GM12878 (cell line): ENCODE measurements at regions not wholly inside any gene's neighbourhood (a gene's known extent, or its start where the extent isn't known, plus 50 kb on each side); places are given as distances from the start of the nearest gene placed in this dataset.

ENCODE experiments used
- ATAC-seq: fragments of 200-7000 bp; cut with Tn5 transposase; 3 replicates; pipeline ENCODE4 v1.9.1; 2020; ENCODE audit warnings: mild to moderate bottlenecking, moderate library complexity
- BruUV-seq: library from RNA; stranded (reverse); fragments of 400-500 nt; replicated peaks from 2 replicates; lab custom pipeline; 2021; lab: Mats Ljungman, UMichigan
- CTCF ChIA-PET: fragments of 300-600 bp; sonication (Branson Sonifier 250); formaldehyde crosslinking; extraction: SDS; loops from one replicate; lab custom pipeline; 2021; ENCODE audit warnings: inconsistent platforms; lab: Yijun Ruan, JAX
- POLR2A ChIA-PET: fragments of 350-600 bp; formaldehyde crosslinking; extraction: SDS; loops from one replicate; lab custom pipeline; 2021; ENCODE audit warnings: inconsistent platforms; lab: Charles Lee
- RAD21 ChIA-PET: fragments of 300-600 bp; sonication (Branson Sonifier 250); formaldehyde crosslinking; loops from one replicate; lab custom pipeline; 2023; ENCODE audit warnings: antibody characterized with exemption; ENCODE audit not compliant: unreplicated experiment; lab: Charles Lee
- SMC1A ChIA-PET: fragments of 300-600 bp; sonication (Branson Sonifier 250); formaldehyde crosslinking; loops from one replicate; lab custom pipeline; 2023; ENCODE audit not compliant: unreplicated experiment, uncharacterized antibody; lab: Charles Lee
- DNase-seq: peaks from one replicate; pipeline ENCODE4 v3.0.0-alpha.2; 2011; ENCODE audit warnings: low read depth, low spot score
- FAIRE-seq: peaks from 3 replicates; lab custom pipeline; 2011; peaks lifted over from hg19 to GRCh38; lab: Jason Lieb, UNC
- H2AFZ ChIP-seq: 2 replicates; pipeline ENCODE4 v1.6.0; 2011; ENCODE audit warnings: low read depth, low read length, control low read depth; ENCODE audit not compliant: control insufficient read depth
- H3K27ac ChIP-seq: 2 replicates; pipeline ENCODE4 v1.5.1; 2011; ENCODE audit warnings: control low read depth; ENCODE audit not compliant: control insufficient read depth, insufficient read depth
- H3K27me3 ChIP-seq, 2 experiments: replicated peaks in 1 of 2; 2 replicates each; pipeline versions ENCODE4 v1.6.0 to v1.6.1; 2011; ENCODE audit warnings: low read length in 1 of 2; ENCODE audit not compliant: control insufficient read depth in 2 of 2, insufficient read depth in 2 of 2
- H3K36me3 ChIP-seq, 2 experiments: 2 replicates each; pipeline ENCODE4 v1.5.1; 2011; ENCODE audit warnings: low read length in 1 of 2; ENCODE audit not compliant: control insufficient read depth in 2 of 2, insufficient read depth in 2 of 2
- H3K4me1 ChIP-seq: 2 replicates; pipeline ENCODE4 v1.6.1; 2011; ENCODE audit warnings: mild to moderate bottlenecking, low read length, moderate library complexity, mixed read lengths; ENCODE audit not compliant: control insufficient read depth, insufficient read depth
- H3K4me2 ChIP-seq: 2 replicates; pipeline ENCODE4 v1.6.0; 2011; ENCODE audit warnings: control low read depth; ENCODE audit not compliant: control insufficient read depth, insufficient read depth
- H3K4me3 ChIP-seq: fragments of 200-600 bp; sonication (generic); 2 replicates; pipeline ENCODE4 v1.5.1; 2016
- H3K79me2 ChIP-seq: 2 replicates; pipeline ENCODE4 v1.6.0; 2011; ENCODE audit warnings: low read length; ENCODE audit not compliant: control insufficient read depth, insufficient read depth
- H3K9ac ChIP-seq: 2 replicates; pipeline ENCODE4 v1.8.0; 2011; ENCODE audit warnings: low read length, control low read depth, mixed read lengths; ENCODE audit not compliant: control insufficient read depth, insufficient read depth
- H3K9me3 ChIP-seq: replicated peaks from 3 replicates; pipeline ENCODE4 v1.5.1; 2011; ENCODE audit warnings: mild to moderate bottlenecking, low read length; ENCODE audit not compliant: control insufficient read depth, insufficient read depth
- H4K20me1 ChIP-seq: 2 replicates; pipeline ENCODE4 v1.6.0; 2011; ENCODE audit not compliant: control insufficient read depth, insufficient read depth
- CUX1 ChIP-seq: IDR thresholded peaks from 2 replicates; pipeline ENCODE4 v1.6.1; 2012; ENCODE audit warnings: improper control_type of control experiment, low read depth, low read length; ENCODE audit not compliant: insufficient replicate concordance
- HDAC2 ChIP-seq: fragments of 200-600 bp; sonication (generic); IDR thresholded peaks from 2 replicates; pipeline ENCODE4 v1.6.1; 2017
- NFIC ChIP-seq: IDR thresholded peaks from 2 replicates; pipeline ENCODE4 v1.6.1; 2012; ENCODE audit warnings: low read depth, mild to moderate bottlenecking, inconsistent platforms, low read length, moderate library complexity
- NFYA ChIP-seq: IDR thresholded peaks from 2 replicates; pipeline ENCODE4 v1.6.1; 2011; ENCODE audit warnings: low read depth, mild to moderate bottlenecking, low read length, improper control_type of control experiment, borderline replicate concordance
- NKRF ChIP-seq: fragments of 450-650 bp; conservative IDR thresholded peaks from 2 replicates; pipeline ENCODE4 v1.6.1; 2017; ENCODE audit warnings: mild to moderate bottlenecking, moderate library complexity
- ZBTB4 ChIP-seq: fragments of 450-650 bp; formaldehyde crosslinking; IDR thresholded peaks from 2 replicates; pipeline ENCODE4 v1.4.0; 2022; ENCODE audit warnings: mild to moderate bottlenecking, moderate library complexity
- in situ Hi-C: fragments of 300-500 bp; cut with MboI; formaldehyde crosslinking; loops from 9 replicates; pipeline ENCODE4 v1.14.3; 2018; ENCODE audit warnings: mixed read lengths
- intact Hi-C: fragments of 100-400 bp; cut with micrococcal nuclease; formaldehyde crosslinking; loops from one replicate; pipeline ENCODE4 v1.14.2; 2022; ENCODE audit not compliant: unreplicated experiment

- TF ChIP-seq NKRF (no peak), NFIC (no peak), CUX1 (no peak), HDAC2 (no peak), NFYA (no peak), ZBTB4 (CRISPR knock-in tag) (no peak)
- 0 out of 2 replicates have a peak, but pooled peaks cover 3% of the 10 kb centered on the region for H4K20me1 ChIP-seq
- no peak overlapping the region for H2AFZ ChIP-seq
- no peak for ATAC-seq
- H3K27ac ChIP-seq, result no peak overlapping the region
- no peaks in the 10 kb centered on the region for H3K9me3 ChIP-seq
- in situ Hi-C loops, result no loop called here
- H3K79me2 ChIP-seq, result no peaks in the 10 kb centered on the region
- CTCF ChIA-PET, result no interaction called here
- no peak overlapping the region for H3K4me2 ChIP-seq
- no peaks in the 10 kb centered on the region; a peak in 1 of 4 replicates for H3K27me3 ChIP-seq
- H3K4me1 ChIP-seq, result no peaks in the 10 kb centered on the region
- intact Hi-C loops, result no loop called here
- no peak overlapping the region for H3K9ac ChIP-seq
- FAIRE-seq, result no peak
- DNase-seq, result no peak
- SMC1A ChIA-PET, result interaction anchor here (0.6 to 1.4 kb wide), 3 partner anchors 17 to 421 kb away, joined by 3 to 4 read pairs (median 4); no protein-coding TSS in a partner anchor
- no peak overlapping the region for H3K4me3 ChIP-seq
- H3K36me3 ChIP-seq, result no peaks in the 10 kb centered on the region
- RAD21 ChIA-PET, result interaction anchor here (0.8 kb wide), 1 partner anchor 57 kb away, joined by 4 read pairs; no protein-coding TSS in a partner anchor
- BruUV-seq, result no TSS peak
- POLR2A ChIA-PET, result interaction anchor here (0.7 kb wide), 1 partner anchor 175 kb away, joined by 3 read pairs; no protein-coding TSS in a partner anchor
Measured at GRCh38 chr5:61600123-61600444, 268.0 kb downstream of the ZSWIM6 start.
